Left lung (tissue), 4 donors: ENCODE measurements at regions not wholly inside any gene's neighbourhood (a gene's known extent, or its start where the extent isn't known, plus 50 kb on each side); places are given as distances from the start of the nearest gene placed in this dataset.

Experiments
- ATAC-seq: fragments of 200-7000 bp; cut with Tn5 transposase; one replicate; pipeline ENCODE4 v1.9.1; 2020; ENCODE audit warnings: moderate library complexity
- DNase-seq, 4 donors: peaks; one replicate each; pipeline ENCODE4 v3.0.0-alpha.2; 2013 to 2020
- H3K27ac ChIP-seq, 2 donors: fragments of 200-600 bp; sonication (generic) in 1 of 2; one replicate each; pipeline versions ENCODE4 v1.5.0 to v1.8.0; 2020 to 2021
- H3K27me3 ChIP-seq, 2 donors: fragments of 200-600 bp; sonication (generic) in 1 of 2; one replicate each; pipeline versions ENCODE4 v1.5.0 to v1.8.0; 2020 to 2021
- H3K36me3 ChIP-seq, 2 donors: fragments of 200-600 bp; sonication (generic) in 1 of 2; one replicate each; pipeline versions ENCODE4 v1.5.0 to v1.8.0; 2020 to 2021
- H3K4me1 ChIP-seq, 2 donors: fragments of 200-600 bp; one replicate each; pipeline ENCODE4 v1.8.0; 2021
- H3K4me3 ChIP-seq, 2 donors: fragments of 200-600 bp; sonication (generic) in 1 of 2; one replicate each; pipeline versions ENCODE4 v1.5.0 to v1.8.0; 2020 to 2021; ENCODE audit warnings: mild to moderate bottlenecking in 1 of 2
- H3K9me3 ChIP-seq, 2 donors: fragments of 200-600 bp; sonication (generic) in 1 of 2; one replicate each; pipeline versions ENCODE4 v1.5.0 to v1.8.0; 2020 to 2021
- intact Hi-C, 2 donors: fragments of 100-400 bp; cut with DNase I; formaldehyde crosslinking; loops; one replicate each; pipeline versions ENCODE4 v1.11.2 to v1.14.2; 2022
- TF ChIP-seq, protein P1 (sequence below), 2 donors: fragments of 200-600 bp; sonication (generic) in 1 of 2; IDR thresholded peaks; one replicate each; pipeline versions ENCODE4 v1.5.0 to v1.8.0; 2021; ENCODE audit warnings: antibody characterized with exemption in 2 of 2
- donor health status: DM: no; HTN: yes; CAD: no.
- donor health status: DM: no; HTN: no; CAD: no.

DNA sequence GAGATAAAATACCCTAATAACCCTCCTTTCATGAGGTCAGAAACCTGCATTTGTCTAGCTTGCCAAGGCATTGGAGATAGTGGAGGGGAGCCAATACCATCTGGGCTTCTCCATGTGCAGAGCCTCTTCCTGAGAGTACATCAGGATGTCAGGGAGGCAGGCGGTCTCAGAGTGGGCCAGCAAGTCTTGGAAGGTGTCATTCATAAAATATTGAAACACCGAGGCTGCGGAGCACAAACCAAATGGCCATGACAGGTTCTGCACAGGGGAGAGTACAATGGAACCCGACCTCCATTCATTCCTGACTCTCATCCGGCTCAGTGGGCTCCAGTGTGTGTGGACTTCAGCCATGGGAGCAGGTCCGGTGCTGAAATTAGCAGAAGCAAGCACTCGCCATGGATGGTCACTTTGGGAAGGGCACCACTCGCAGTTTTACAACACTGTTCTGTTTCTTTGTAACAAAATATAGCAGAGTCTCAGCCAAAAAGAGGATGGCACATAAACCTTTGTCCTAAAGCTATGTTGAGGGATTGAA lies 446.6 kb downstream of the SIPA1L2 start:
- Histone ChIP-seq H3K9me3 (no peaks in the 10 kb centered on the region), H3K4me3 (no peak overlapping the region), H3K27me3 (no peaks in the 10 kb centered on the region), H3K36me3 (no peaks in the 10 kb centered on the region), H3K27ac (no peak overlapping the region), H3K4me1 (no peaks in the 10 kb centered on the region)
- intact Hi-C loops, result no loop called here
- TF ChIP-seq, protein P1, sequence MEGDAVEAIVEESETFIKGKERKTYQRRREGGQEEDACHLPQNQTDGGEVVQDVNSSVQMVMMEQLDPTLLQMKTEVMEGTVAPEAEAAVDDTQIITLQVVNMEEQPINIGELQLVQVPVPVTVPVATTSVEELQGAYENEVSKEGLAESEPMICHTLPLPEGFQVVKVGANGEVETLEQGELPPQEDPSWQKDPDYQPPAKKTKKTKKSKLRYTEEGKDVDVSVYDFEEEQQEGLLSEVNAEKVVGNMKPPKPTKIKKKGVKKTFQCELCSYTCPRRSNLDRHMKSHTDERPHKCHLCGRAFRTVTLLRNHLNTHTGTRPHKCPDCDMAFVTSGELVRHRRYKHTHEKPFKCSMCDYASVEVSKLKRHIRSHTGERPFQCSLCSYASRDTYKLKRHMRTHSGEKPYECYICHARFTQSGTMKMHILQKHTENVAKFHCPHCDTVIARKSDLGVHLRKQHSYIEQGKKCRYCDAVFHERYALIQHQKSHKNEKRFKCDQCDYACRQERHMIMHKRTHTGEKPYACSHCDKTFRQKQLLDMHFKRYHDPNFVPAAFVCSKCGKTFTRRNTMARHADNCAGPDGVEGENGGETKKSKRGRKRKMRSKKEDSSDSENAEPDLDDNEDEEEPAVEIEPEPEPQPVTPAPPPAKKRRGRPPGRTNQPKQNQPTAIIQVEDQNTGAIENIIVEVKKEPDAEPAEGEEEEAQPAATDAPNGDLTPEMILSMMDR (IDR thresholded peaks at IDR 0.05), result no peak
- no peak for DNase-seq
- ATAC-seq, result no peak

DNA sequence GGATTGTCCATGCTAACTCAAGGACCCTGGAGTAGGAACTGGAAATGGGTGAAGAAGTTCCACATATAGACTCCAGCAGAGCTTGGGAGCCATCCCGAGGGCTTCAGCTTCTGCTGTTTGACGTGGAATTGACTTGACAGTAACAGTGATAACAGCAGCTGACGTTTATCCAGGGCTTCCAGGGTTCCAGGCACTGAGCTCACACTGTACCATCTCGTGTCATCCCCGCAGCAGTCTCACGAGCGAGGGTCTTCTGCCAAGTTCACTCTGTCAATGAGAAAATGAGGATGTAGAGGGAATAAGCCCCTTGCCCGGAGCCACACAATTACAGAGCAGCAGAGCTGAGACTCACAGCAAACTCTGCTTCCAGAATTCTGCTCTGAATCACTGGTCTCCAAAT lies 447.7 kb downstream of the SIPA1L2 start:
- no peaks in the 10 kb centered on the region for H3K9me3 ChIP-seq
- H3K4me3 ChIP-seq, result no peak overlapping the region
- H3K27me3 ChIP-seq, result no peaks in the 10 kb centered on the region
- no peak overlapping the region for H3K27ac ChIP-seq
- H3K4me1 ChIP-seq, result no peaks in the 10 kb centered on the region
- DNase-seq, result no peak
- TF ChIP-seq, protein P1 (IDR thresholded peaks at IDR 0.05), result no peak
- no peak for ATAC-seq
- intact Hi-C loops, result no loop called here
- H3K36me3 ChIP-seq, result no peaks in the 10 kb centered on the region

DNA sequence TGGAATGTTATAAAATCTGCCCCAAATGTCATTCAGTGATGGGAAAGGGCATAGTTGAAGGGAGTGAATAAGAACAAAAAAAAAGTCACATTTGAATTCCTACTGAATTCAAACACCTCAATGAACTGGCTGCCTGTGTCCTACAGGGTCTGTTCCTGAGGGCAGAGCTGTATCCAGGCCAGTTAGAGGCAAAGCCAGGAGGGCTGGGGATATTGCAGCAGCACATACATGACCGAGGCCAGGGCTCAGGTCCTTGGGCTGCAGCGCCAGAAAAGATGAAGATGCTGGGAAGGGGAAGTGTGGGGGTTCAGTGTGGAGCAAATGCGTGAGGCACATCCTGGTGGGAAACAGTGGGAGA lies 449.2 kb downstream of the SIPA1L2 start:
- ATAC-seq (no peak), DNase-seq (no peak)
- intact Hi-C loops, result no loop called here
- H3K27ac ChIP-seq, result no peak overlapping the region
- H3K4me1 ChIP-seq, result no peaks in the 10 kb centered on the region
- TF ChIP-seq, protein P1 (IDR thresholded peaks at IDR 0.05), result no peak
- H3K4me3 ChIP-seq, result no peak overlapping the region
- H3K36me3 ChIP-seq, result no peaks in the 10 kb centered on the region
- no peaks in the 10 kb centered on the region for H3K9me3 ChIP-seq
- H3K27me3 ChIP-seq, result no peaks in the 10 kb centered on the region

DNA sequence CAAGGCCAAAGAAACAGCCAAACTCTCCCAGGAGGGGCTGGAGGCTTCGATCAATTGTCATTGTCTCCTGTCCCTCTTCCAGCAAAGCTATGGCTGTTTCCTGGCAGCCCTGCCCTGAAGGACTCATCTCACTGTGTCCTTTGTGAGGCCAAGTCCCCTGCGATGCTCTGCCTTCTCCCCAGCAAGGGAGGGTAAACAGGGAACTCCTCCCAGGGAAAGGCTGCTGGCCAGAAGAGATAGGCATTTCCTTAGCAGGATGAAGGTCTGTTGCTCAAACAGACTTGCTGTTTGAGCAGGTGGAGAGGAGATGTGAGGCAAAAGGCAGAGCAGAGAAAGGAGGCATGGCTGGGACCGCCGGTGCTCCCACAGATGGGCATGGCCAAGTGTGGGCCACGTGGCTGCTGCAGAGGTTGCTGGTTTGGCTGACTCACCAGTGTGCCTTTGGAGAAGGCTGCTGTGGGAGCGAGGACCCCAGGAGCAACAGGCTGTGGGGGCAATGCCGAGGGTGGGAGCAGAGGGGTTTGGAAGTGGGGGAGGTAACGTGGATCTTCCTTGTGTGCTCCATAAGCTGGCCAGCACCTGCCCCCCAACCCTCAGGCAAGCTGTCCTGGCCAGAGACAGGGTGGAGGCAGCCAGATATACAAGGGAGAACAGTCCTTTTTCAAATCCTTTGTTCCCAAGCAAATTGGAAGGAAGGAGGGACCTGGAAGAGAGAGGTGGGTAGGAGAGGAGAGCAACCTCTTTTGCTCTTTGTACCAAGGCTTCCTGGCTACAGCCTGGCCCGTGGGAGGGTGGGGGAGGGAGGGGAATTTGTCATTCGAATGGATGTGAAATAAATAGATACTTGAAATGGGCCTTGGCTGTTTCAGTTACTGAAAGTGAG lies 449.8 kb downstream of the SIPA1L2 start:
- H3K27ac ChIP-seq, result no peak overlapping the region
- no peaks in the 10 kb centered on the region for H3K36me3 ChIP-seq
- H3K27me3 ChIP-seq, result no peaks in the 10 kb centered on the region
- intact Hi-C loops, result no loop called here
- ATAC-seq (no peak), DNase-seq (no peak)
- H3K4me1 ChIP-seq, result no peaks in the 10 kb centered on the region
- H3K4me3 ChIP-seq, result no peak overlapping the region
- no peaks in the 10 kb centered on the region for H3K9me3 ChIP-seq
- TF ChIP-seq, protein P1 (IDR thresholded peaks at IDR 0.05), result no peak

DNA sequence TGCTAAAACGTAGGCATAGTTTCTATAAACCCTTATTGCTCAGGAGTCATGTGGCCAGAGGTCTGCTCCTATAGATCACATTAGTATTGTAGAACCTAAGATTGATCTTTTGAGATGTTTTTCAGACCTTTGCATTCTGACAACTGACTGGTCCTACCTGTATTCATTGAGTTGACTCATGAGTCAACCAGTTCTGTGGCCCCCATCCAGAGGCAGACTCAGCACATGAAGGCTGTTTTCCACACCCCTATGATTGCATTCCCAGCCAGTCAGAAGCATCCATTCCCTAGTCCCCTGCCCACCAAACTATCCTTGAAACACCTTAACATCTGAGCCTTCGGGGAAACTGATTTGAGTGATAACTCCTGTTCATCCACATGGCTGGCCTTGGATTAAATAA lies 451.7 kb downstream of the SIPA1L2 start:
- Histone ChIP-seq H3K27me3 (no peaks in the 10 kb centered on the region), H3K4me1 (no peaks in the 10 kb centered on the region), H3K36me3 (no peaks in the 10 kb centered on the region), H3K4me3 (no peak overlapping the region), H3K27ac (no peak overlapping the region), H3K9me3 (no peaks in the 10 kb centered on the region)
- DNase-seq (no peak), ATAC-seq (no peak)
- intact Hi-C loops, result no loop called here
- TF ChIP-seq, protein P1 (IDR thresholded peaks at IDR 0.05), result no peak
